HG02938 (cell line): ENCODE measurements at regions not wholly inside any gene's neighbourhood (a gene's known extent, or its start where the extent isn't known, plus 50 kb on each side); places are given as distances from the start of the nearest gene placed in this dataset.

ENCODE experiments used
- ATAC-seq: cut with Tn5 transposase; IDR thresholded peaks from one replicate; pipeline ENCODE4 v1.9.1; 2021; ENCODE audit warnings: mild to moderate bottlenecking, moderate library complexity; ENCODE audit not compliant: unreplicated experiment

GRCh38 chr14:101098641-101099040 lies 195.1 kb upstream of the RTL1 start:
- ATAC-seq: no peak

DNA sequence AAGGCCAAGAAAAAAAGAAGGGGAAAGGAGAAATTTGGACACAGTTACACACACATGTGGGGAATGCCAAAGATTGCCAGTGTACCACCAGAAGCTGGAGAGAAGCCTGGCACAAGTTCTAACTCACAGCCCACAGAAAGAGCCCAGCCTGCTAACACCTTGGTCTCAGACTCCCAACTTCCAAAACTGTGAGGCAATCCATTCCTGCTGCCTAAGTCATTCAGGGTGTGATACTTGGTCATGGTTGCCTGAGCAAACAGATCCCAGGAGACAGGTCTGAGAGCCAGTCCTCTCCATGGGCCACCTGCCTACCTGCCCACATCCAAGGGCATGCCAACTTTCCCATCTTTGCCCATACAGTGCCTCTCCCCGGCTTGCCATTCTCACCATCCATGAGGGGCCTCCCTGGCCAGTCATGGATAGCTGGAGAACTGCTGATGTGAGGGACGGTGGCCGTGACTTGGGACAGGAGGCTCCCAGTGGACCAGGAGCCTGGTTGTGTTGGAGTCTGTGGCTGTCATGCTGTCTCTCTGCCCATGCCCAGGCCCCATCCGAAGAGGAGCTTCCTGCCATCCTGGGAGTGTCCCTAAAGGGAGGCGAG lies 198.0 kb upstream of the RTL1 start:
- no peak for ATAC-seq

- no peak for ATAC-seq
These were observed 199.4 kb upstream of the RTL1 start for GRCh38 chr14:101102875-101103274.

DNA sequence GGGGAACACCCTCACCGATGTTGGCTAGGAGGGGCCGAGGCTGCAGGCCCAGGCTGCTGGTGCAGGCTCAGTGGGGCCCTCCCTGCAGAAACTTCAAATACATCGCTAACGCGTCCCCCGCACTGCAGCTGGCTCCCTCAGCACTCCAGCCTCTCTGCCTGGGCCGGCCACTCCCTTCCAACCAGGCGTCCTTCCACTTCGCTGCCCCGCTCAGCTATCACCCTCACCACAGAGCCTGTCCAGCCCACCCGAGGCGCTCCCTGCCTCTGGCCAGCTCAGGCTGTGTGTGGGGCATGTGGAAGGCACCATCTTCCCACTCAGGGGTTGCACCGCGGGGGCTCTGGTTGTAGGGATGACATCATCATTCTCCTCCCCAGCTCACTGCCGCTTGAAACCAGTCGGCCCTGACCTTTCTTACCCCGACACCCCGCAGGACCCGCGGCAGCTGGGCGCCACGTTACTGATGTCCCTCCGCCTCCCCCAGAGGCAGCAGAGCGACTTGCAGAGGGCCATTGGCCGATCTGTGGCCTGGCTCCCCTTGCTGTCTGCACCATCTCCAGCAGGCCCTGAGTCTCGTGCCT lies 199.9 kb upstream of the RTL1 start:
- ATAC-seq: no peak

DNA sequence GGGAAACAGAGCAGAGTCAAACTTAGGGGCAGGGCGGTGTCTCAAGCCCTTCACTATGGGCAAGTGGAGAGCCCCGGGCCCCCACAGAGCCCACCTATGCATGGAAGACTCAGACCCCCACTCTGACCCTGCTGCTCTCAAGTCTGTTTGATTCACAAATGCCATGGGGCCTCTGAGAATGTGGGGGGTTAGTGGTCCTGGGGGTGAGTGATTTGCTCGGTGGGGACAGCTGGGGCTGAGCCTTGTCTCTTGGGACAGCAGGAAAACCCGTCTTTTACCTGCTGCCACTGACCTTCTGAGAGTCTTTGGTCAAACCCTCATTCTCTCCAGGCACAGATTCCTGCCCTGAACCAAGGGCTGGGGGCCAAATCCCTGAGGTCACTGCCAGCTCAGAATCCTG lies 201.0 kb upstream of the RTL1 start:
- ATAC-seq: no peak

DNA sequence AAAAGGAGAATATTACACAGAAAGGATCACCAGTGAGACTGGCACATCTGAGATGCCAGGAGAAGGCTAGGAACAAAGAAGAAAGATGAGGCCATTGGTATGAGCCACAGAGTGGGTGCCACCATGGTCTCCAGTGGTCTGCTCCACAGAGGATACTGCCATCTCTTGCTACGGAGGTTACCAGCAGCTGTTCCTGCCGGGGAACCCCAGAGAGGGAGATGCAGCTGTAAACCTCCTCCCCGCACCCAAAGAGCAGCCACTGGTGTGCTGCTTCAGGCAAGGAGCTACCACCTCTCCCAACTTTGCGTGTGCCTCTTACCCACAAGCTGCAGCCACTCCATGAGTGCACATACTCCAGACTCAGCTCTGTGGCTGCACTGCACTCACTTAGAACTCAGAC lies 201.5 kb upstream of the RTL1 start:
- no peak for ATAC-seq

- ATAC-seq: no peak
These were observed 205.2 kb upstream of the RTL1 start for GRCh38 chr14:101108579-101109346.

DNA sequence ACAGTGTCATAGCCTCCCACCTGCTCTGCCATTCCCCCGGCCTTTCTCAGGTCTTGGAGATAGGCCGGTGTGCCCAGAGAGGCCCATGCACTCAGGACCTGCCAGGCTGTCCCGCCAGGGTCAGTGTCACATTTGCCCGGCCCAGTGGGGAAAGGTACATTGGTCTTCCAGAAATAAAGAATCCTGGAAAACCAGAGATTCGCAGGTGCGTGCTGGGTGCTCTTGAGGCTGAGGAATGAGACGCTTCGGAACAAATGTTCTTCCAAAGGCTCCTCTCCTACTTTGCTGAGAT lies 205.8 kb upstream of the RTL1 start:
- no peak for ATAC-seq

- ATAC-seq: no peak
These were observed 206.6 kb upstream of the RTL1 start for GRCh38 chr14:101109981-101110728.

DNA sequence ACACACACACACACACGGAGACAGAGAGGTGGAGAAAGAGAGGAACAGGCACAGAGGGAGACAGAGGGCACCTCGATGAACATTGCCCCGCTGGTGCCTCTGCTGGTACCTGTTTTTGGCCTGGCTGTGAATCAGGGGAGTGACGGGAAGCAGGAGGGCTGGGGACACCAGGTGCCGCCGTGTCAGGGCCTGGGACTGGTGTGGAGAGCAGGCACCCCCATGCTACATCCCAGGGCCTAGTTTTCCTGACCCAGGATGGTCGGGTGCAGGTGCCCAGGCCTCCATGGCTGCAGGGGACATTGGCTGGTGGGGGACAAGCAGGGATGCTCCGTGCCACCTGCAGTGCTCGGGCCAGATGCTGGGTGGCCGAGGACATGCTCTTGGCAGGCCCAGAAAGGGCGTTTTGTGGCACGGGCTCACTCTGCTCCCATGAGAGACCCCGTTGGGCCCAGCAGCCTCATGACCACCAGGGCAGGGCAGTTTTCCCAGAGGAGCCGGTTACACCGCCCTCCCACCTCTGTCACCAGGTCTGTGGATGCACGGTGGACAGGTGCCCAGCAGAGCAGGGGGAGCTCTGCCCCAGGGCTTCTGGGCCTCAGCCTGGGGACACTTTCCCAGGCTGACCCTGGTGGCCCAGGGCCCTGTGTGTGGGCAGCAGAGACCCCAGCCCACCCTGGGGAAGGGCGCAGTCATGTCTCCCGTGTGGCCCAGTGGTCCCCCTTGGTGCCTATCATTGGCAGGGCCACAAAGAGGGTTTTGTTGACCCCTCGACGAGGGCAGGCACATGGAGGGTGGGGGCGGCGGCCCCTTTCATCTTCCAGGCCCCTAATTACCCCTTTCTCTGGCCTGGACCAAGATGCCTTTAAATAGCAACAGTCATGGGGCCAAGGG lies 207.5 kb upstream of the RTL1 start:
- no peak for ATAC-seq

DNA sequence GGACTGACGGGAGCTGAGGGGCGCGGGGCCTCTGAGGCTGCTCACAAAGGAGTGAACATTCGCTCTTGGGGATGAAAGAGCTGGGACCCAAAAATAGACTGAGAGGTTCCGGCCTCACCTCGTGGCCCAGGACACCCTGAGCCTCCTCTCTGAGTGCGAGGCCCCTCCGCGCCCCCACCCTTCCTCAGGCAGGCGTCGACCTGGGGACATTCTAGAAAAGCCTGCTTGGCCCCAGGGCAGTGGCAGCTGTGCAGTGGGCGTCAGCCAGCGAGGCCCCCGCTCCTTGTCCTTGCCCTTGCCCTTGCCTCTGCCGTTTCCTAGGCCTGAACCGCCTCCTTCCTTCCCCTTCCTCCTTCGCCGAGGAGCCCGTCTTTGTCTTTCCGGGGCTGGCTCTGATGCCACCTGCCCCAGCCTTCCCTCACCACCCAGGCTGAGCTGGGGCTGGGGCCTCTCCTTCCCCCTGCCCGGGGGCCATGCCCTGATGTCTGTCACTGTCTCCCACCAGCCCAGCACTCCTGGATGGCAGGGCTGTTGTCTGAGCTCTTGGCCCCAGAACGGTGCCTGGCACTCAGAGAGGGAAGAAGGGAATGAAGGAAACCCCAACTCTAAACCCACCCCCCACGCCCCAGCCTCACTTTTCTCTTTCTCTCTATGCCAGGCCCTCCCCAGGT lies 208.2 kb upstream of the RTL1 start:
- no peak for ATAC-seq

DNA sequence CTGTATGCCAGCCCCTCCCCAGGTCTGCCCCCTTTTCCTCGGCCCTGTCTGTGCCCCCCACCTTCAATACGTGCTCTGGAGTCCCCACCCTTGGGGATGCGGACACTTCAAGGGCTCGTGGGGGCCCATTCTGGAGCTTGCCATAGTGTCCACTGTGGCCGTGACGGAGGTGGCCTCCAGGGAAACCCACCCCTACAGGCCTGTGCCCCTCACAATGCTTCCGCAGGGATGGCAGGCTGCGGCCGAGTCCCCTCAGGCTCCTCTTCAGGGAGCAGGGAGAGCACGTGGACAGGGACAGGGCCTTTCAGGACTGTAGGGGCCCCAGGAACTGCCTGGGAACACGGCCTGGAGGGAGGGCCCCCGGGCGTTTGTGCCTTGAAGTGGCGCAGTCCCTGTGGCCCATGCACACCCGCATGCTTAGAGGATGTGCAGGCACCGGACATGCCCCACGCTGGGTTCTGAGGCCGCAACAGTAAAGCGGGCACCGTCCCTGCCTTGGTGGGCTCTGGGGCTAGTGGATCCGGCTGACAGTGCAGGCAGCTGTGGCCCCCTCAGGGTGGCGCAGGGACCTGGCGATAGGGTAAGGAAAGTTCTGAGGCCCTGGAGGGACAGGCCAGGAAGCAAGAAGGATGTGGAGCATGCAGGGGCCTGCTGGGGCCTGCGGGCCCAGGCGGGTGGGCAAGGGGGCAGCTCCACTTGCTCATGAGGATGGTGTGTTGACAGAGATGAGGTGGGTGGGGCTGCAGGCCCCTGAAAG lies 209.0 kb upstream of the RTL1 start:
- no peak for ATAC-seq

- no peak for ATAC-seq
These were observed 209.6 kb upstream of the RTL1 start for GRCh38 chr14:101113108-101113612.

GRCh38 chr14:101113835-101114725 lies 210.6 kb upstream of the RTL1 start:
- ATAC-seq: no peak

GRCh38 chr14:101114726-101115515 lies 211.4 kb upstream of the RTL1 start:
- ATAC-seq: no peak

DNA sequence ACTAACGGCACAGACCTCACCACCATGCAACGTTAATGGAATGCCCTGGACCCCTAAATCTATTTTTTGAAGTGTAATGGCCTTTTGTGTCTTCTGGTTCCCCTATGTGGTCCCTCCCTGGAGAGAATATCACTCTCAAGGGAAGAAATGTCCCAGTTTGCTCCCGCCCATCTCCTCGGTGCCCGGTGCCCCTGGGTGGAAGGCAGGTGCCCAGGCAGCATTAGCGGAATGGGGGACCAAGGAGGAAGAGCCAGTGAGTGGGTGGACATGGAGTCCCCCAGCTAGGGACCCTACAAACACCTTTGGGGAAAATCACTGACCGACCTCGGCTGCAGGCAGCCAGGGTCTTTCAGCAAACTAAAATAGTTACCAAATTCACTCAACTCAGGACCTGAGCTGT lies 212.1 kb upstream of the RTL1 start:
- ATAC-seq: no peak

DNA sequence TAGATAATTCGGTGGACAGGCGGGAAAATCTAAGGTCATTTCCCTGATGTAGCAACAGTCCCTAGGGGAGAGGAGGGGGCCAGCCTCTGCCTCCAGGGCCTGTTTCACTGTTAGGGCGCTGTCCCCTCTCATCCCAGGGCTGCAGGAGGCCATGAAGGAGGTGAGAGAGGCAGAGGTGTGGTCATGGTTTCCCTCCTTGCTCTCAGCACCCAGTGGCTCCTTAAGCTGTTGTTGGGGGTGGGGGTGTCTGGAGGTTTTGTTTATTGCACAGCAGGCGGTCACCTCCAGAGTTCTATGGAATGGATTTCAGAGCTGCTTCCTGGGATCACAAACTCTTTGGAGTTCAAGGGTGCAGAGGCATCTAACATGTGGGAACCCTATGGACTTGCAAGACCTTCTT lies 212.5 kb upstream of the RTL1 start:
- no peak for ATAC-seq
